HepG2 (cell line): ENCODE measurements at regions not wholly inside any gene's neighbourhood (a gene's known extent, or its start where the extent isn't known, plus 50 kb on each side); places are given as distances from the start of the nearest gene placed in this dataset.

Source experiments
- HMGXB3 ChIP-seq: sonication (generic); formaldehyde crosslinking; IDR thresholded peaks from 2 replicates; pipeline ENCODE4 v1.4.0; 2020; ENCODE audit warnings: missing genetic modification reagents, borderline replicate concordance
- HOXD1 ChIP-seq: sonication (generic); formaldehyde crosslinking; IDR thresholded peaks from 2 replicates; pipeline ENCODE4 v1.5.0; 2020; ENCODE audit warnings: missing genetic modification reagents
- MAX ChIP-seq: IDR thresholded peaks from 2 replicates; pipeline ENCODE4 v1.6.1; 2012; ENCODE audit warnings: inconsistent platforms
- NRL ChIP-seq: sonication (generic); formaldehyde crosslinking; IDR thresholded peaks from 2 replicates; pipeline ENCODE4 v1.5.0; 2020; ENCODE audit warnings: missing genetic modification reagents, mild to moderate bottlenecking, moderate library complexity, borderline replicate concordance
- SIN3B ChIP-seq: fragments of 150-350 bp; IDR thresholded peaks from 2 replicates; pipeline ENCODE4 v1.6.1; 2014; ENCODE audit warnings: low read length
- SMC3 ChIP-seq: IDR thresholded peaks from 2 replicates; pipeline ENCODE4 v1.6.1; 2011; ENCODE audit warnings: low read length, improper control_type of control experiment
- ZBTB14 ChIP-seq: sonication (generic); formaldehyde crosslinking; IDR thresholded peaks from 2 replicates; pipeline ENCODE4 v1.4.0; 2020; ENCODE audit warnings: missing genetic modification reagents
- ZNF224 ChIP-seq: sonication (generic); formaldehyde crosslinking; IDR thresholded peaks from 2 replicates; pipeline ENCODE4 v1.5.0; 2020; ENCODE audit warnings: mild to moderate bottlenecking, missing genetic modification reagents
- ZNF251 ChIP-seq: sonication (generic); formaldehyde crosslinking; IDR thresholded peaks from 2 replicates; pipeline ENCODE4 v1.9.0; 2021; ENCODE audit warnings: mild to moderate bottlenecking, missing genetic modification reagents
- ZNF839 ChIP-seq: sonication (generic); formaldehyde crosslinking; IDR thresholded peaks from 2 replicates; pipeline ENCODE4 v1.4.0; 2020; ENCODE audit warnings: missing genetic modification reagents, mild to moderate bottlenecking, borderline replicate concordance
- TF ChIP-seq, protein P1 (sequence below): sonication (generic); formaldehyde crosslinking; IDR thresholded peaks from 2 replicates; pipeline ENCODE4 v1.4.0; 2020; ENCODE audit warnings: missing genetic modification reagents, low read depth, mild to moderate bottlenecking, borderline replicate concordance
- TF ChIP-seq, protein P2 (sequence below): sonication (generic); formaldehyde crosslinking; IDR thresholded peaks from 2 replicates; pipeline ENCODE4 v1.8.0; 2023; ENCODE audit warnings: mild to moderate bottlenecking, missing genetic modification reagents
- TF ChIP-seq, protein P3 (sequence below): sonication (generic); formaldehyde crosslinking; IDR thresholded peaks from 2 replicates; pipeline ENCODE4 v1.9.0; 2021; ENCODE audit warnings: missing genetic modification reagents, borderline replicate concordance

GRCh38 chr5:134465816-134466240, 54.1 kb upstream of the CDKN2AIPNL start (continued):
- TF ChIP-seq HMGXB3 (CRISPR knock-in tag) = no peak
- TF ChIP-seq, protein P1, sequence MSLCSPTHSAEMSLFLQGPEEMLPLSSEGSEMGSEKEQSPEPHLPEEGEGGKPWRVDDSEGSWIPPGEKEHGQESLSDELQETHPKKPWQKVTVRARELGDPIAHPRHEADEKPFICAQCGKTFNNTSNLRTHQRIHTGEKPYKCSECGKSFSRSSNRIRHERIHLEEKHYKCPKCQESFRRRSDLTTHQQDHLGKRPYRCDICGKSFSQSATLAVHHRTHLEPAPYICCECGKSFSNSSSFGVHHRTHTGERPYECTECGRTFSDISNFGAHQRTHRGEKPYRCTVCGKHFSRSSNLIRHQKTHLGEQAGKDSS (CRISPR knock-in tag) = no peak
- no peak for TF ChIP-seq ZNF251 (CRISPR knock-in tag)
- peak; percentile 58; the same call in 1 of the 2 replicates for TF ChIP-seq HOXD1 (CRISPR knock-in tag)
- TF ChIP-seq ZNF839 (CRISPR knock-in tag) = no peak
- TF ChIP-seq, protein P2, sequence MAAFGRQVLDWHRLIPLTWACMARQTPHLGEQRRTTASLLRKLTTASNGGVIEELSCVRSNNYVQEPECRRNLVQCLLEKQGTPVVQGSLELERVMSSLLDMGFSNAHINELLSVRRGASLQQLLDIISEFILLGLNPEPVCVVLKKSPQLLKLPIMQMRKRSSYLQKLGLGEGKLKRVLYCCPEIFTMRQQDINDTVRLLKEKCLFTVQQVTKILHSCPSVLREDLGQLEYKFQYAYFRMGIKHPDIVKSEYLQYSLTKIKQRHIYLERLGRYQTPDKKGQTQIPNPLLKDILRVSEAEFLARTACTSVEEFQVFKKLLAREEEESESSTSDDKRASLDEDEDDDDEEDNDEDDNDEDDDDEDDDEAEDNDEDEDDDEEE (CRISPR knock-in tag) = peak; percentile 40; the same call in 1 of the 2 replicates
- TF ChIP-seq SMC3 = no peak
- no peak for TF ChIP-seq ZBTB14 (CRISPR knock-in tag)
- TF ChIP-seq SIN3B = no peak
- TF ChIP-seq MAX = no peak
- TF ChIP-seq ZNF224 = no peak; the same call in 1 of the 2 replicates
- no peak for TF ChIP-seq NRL (CRISPR knock-in tag)
- TF ChIP-seq, protein P3, sequence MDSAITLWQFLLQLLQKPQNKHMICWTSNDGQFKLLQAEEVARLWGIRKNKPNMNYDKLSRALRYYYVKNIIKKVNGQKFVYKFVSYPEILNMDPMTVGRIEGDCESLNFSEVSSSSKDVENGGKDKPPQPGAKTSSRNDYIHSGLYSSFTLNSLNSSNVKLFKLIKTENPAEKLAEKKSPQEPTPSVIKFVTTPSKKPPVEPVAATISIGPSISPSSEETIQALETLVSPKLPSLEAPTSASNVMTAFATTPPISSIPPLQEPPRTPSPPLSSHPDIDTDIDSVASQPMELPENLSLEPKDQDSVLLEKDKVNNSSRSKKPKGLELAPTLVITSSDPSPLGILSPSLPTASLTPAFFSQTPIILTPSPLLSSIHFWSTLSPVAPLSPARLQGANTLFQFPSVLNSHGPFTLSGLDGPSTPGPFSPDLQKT = 0 out of 2 replicates have a peak, but pooled peaks have one; percentile 9
- TF ChIP-seq, all 625 proteins: peak for 144
